Mesothelial cell of epicardium (in vitro differentiated cells): ENCODE measurements at regions not wholly inside any gene's neighbourhood (a gene's known extent, or its start where the extent isn't known, plus 50 kb on each side); places are given as distances from the start of the nearest gene placed in this dataset.

Source experiments
- DNase-seq, 2 experiments: peaks; one replicate each; pipeline ENCODE4 v3.0.0; 2021; ENCODE audit warnings: low spot score in 2 of 2; ENCODE audit not compliant: unreplicated experiment in 2 of 2
- H3K27ac Mint-ChIP-seq: 2 replicates; pipeline ENCODE4 v1.8.0; 2021; ENCODE audit warnings: mixed read lengths
- H3K27me3 Mint-ChIP-seq: 2 replicates; pipeline ENCODE4 v1.8.0; 2021; ENCODE audit warnings: low read depth, mixed read lengths
- H3K36me3 Mint-ChIP-seq: 2 replicates; pipeline ENCODE4 v1.8.0; 2021; ENCODE audit warnings: mixed read lengths
- H3K4me1 Mint-ChIP-seq: 2 replicates; pipeline ENCODE4 v1.8.0; 2021; ENCODE audit warnings: mixed read lengths
- H3K4me3 Mint-ChIP-seq: 2 replicates; pipeline ENCODE4 v1.8.0; 2021; ENCODE audit warnings: mild to moderate bottlenecking, moderate library complexity, mixed read lengths
- H3K9me3 Mint-ChIP-seq: 2 replicates; pipeline ENCODE4 v1.8.0; 2021; ENCODE audit warnings: mixed read lengths
- CTCF ChIP-seq: fragments of 200-600 bp; sonication (generic); IDR thresholded peaks from one replicate; pipeline ENCODE4 v1.5.0; 2021; ENCODE audit warnings: antibody characterized with exemption; ENCODE audit not compliant: unreplicated experiment

- H3K36me3 Mint-ChIP-seq: peaks cover 3% of the 10 kb centered on the region
- DNase-seq: no peak
- H3K4me1 Mint-ChIP-seq: no peaks in the 10 kb centered on the region
- no peaks in the 10 kb centered on the region for H3K27me3 Mint-ChIP-seq
- H3K4me3 Mint-ChIP-seq: no peak overlapping the region
- TF ChIP-seq CTCF: no peak
- no peak overlapping the region for H3K27ac Mint-ChIP-seq
- peaks cover 21% of the 10 kb centered on the region for H3K9me3 Mint-ChIP-seq
These were observed 390.1 kb downstream of the CTTN start for GRCh38 chr11:70788248-70789022.

GRCh38 chr11:70790671-70791300, 392.5 kb downstream of the CTTN start:
- H3K27ac Mint-ChIP-seq: no peak overlapping the region
- H3K9me3 Mint-ChIP-seq: peaks cover 25% of the 10 kb centered on the region
- no peaks in the 10 kb centered on the region for H3K4me1 Mint-ChIP-seq
- TF ChIP-seq CTCF: no peak
- H3K27me3 Mint-ChIP-seq: no peaks in the 10 kb centered on the region
- no peak overlapping the region for H3K4me3 Mint-ChIP-seq
- no peak for DNase-seq
- peaks cover 4% of the 10 kb centered on the region for H3K36me3 Mint-ChIP-seq

GRCh38 chr11:70796648-70797227, 398.4 kb downstream of the CTTN start:
- Mint-ChIP-seq H3K36me3 (peaks cover 4% of the 10 kb centered on the region), H3K4me1 (no peaks in the 10 kb centered on the region), H3K27me3 (peaks cover 1% of the 10 kb centered on the region), H3K9me3 (peaks cover 25% of the 10 kb centered on the region), H3K4me3 (no peak overlapping the region), H3K27ac (no peak overlapping the region)
- no peak for DNase-seq
- TF ChIP-seq CTCF: no peak

GRCh38 chr11:70798296-70798695, 400.0 kb downstream of the CTTN start:
- Mint-ChIP-seq H3K4me1 (no peaks in the 10 kb centered on the region), H3K4me3 (no peak overlapping the region), H3K27ac (no peak overlapping the region), H3K27me3 (peaks cover 1% of the 10 kb centered on the region), H3K9me3 (peaks cover 13% of the 10 kb centered on the region), H3K36me3 (peaks cover 2% of the 10 kb centered on the region)
- TF ChIP-seq CTCF: no peak
- no peak for DNase-seq

- H3K36me3 Mint-ChIP-seq: no peaks in the 10 kb centered on the region
- no peak overlapping the region for H3K4me3 Mint-ChIP-seq
- DNase-seq: no peak
- H3K27me3 Mint-ChIP-seq: peaks cover 1% of the 10 kb centered on the region
- TF ChIP-seq CTCF: no peak
- H3K9me3 Mint-ChIP-seq: peaks cover 8% of the 10 kb centered on the region
- no peaks in the 10 kb centered on the region for H3K4me1 Mint-ChIP-seq
- H3K27ac Mint-ChIP-seq: no peak overlapping the region
These were observed 401.1 kb downstream of the CTTN start for GRCh38 chr11:70799386-70799785.
